K562 (cell line): ENCODE measurements at regions not wholly inside any gene's neighbourhood (a gene's known extent, or its start where the extent isn't known, plus 50 kb on each side); places are given as distances from the start of the nearest gene placed in this dataset.

Experiments used
- ATAC-seq: fragments of 200-7000 bp; cut with Tn5 transposase; 3 replicates; pipeline ENCODE4 v1.9.1; 2020; ENCODE audit warnings: moderate library complexity
- BruUV-seq: library from RNA; stranded (reverse); fragments of 400-500 nt; replicated peaks from 2 replicates; lab custom pipeline; 2021; lab: Mats Ljungman, UMichigan
- CTCF ChIA-PET: fragments of 300-600 bp; formaldehyde crosslinking; extraction: SDS; loops from one replicate; lab custom pipeline; 2021; ENCODE audit warnings: low intra/inter-chr PET ratio; lab: Yijun Ruan, JAX
- POLR2A ChIA-PET: fragments of 300-600, 350-650 bp; sonication (Branson Sonifier 250); formaldehyde crosslinking; extraction: SDS; loops from one replicate; lab custom pipeline; 2021; ENCODE audit warnings: antibody characterized with exemption, inconsistent platforms; lab: Yijun Ruan, JAX
- DNase-seq, 4 experiments: peaks; one replicate each; pipeline versions ENCODE4 v3.0.0 to v3.0.0-alpha.2; 2011 to 2018; ENCODE audit warnings: low spot score in 3 of 4, mixed read lengths in 3 of 4; ENCODE audit errors: extremely low read depth in 1 of 4
- FAIRE-seq: peaks from 2 replicates; lab custom pipeline; 2011; peaks lifted over from hg19 to GRCh38; lab: Jason Lieb, UNC
- H2AFZ ChIP-seq: 2 replicates; pipeline ENCODE4 v1.6.0; 2011; ENCODE audit warnings: low read depth, low read length, control low read depth, inconsistent platforms
- H3K27ac ChIP-seq: fragments of 200-600 bp; 3 replicates; pipeline ENCODE4 v1.8.0; 2011; ENCODE audit warnings: low read depth, mild to moderate bottlenecking, control low read depth, inconsistent platforms, low read length, moderate library complexity, mixed read lengths; ENCODE audit errors: extremely low read depth
- H3K27me3 ChIP-seq, 2 experiments: fragments of 300-600 bp in 1 of 2; 2 replicates in 1 of 2; 3 replicates in 1 of 2; pipeline versions ENCODE4 v1.6.0 to v1.8.0; 2011; ENCODE audit warnings: inconsistent platforms in 2 of 2, low read length in 2 of 2, mild to moderate bottlenecking in 1 of 2, mixed read lengths in 1 of 2, moderate library complexity in 1 of 2; ENCODE audit not compliant: control insufficient read depth in 2 of 2, insufficient read depth in 2 of 2
- H3K36me3 ChIP-seq: fragments of 300-600 bp; 3 replicates; pipeline ENCODE4 v1.8.0; 2011; ENCODE audit warnings: mild to moderate bottlenecking, low read length, inconsistent platforms; ENCODE audit not compliant: control insufficient read depth, insufficient read depth
- H3K4me1 ChIP-seq, 2 experiments: fragments of 200-600 bp in 1 of 2; replicated peaks in 1 of 2; 2 replicates in 1 of 2; 3 replicates in 1 of 2; pipeline versions ENCODE4 v1.5.1 to v1.8.0; 2011; ENCODE audit warnings: inconsistent platforms in 2 of 2, low read length in 2 of 2, mild to moderate bottlenecking in 1 of 2, mixed read lengths in 1 of 2, moderate library complexity in 1 of 2; ENCODE audit not compliant: control insufficient read depth in 2 of 2, insufficient read depth in 2 of 2
- H3K4me2 ChIP-seq: 2 replicates; pipeline ENCODE4 v1.6.1; 2011; ENCODE audit warnings: low read length, control low read depth, inconsistent platforms, mixed read lengths; ENCODE audit not compliant: insufficient read depth
- H3K4me3 ChIP-seq: fragments of 200-600 bp; sonication (generic), shearing (Covaris generic); 2 replicates; pipeline ENCODE4 v1.5.1; 2016; ENCODE audit warnings: control low read depth, inconsistent platforms
- H3K79me2 ChIP-seq: fragments of 200-600 bp; 3 replicates; pipeline ENCODE4 v1.8.0; 2011; ENCODE audit warnings: low read length, inconsistent platforms; ENCODE audit not compliant: control insufficient read depth, insufficient read depth
- H3K9ac ChIP-seq, 2 experiments: 2 replicates each; pipeline versions ENCODE4 v1.6.0 to v1.6.1; 2011; ENCODE audit warnings: low read depth in 2 of 2, low read length in 2 of 2, control low read depth in 1 of 2, inconsistent platforms in 1 of 2, mild to moderate bottlenecking in 1 of 2, mixed read lengths in 1 of 2; ENCODE audit not compliant: insufficient read depth in 1 of 2
- H3K9me1 ChIP-seq: one replicate; pipeline ENCODE4 v1.6.0; 2011; ENCODE audit warnings: inconsistent platforms, mild to moderate bottlenecking, low read length, moderate library complexity; ENCODE audit not compliant: control insufficient read depth, insufficient read depth
- H3K9me3 ChIP-seq: replicated peaks from 2 replicates; pipeline ENCODE4 v1.5.1; 2011; ENCODE audit warnings: low read depth, low read length, inconsistent platforms; ENCODE audit not compliant: control insufficient read depth, insufficient read depth
- H4K20me1 ChIP-seq: replicated peaks from 2 replicates; pipeline ENCODE4 v1.6.1; 2011; ENCODE audit warnings: low read length, inconsistent platforms, mixed read lengths; ENCODE audit not compliant: control insufficient read depth, insufficient read depth
- CHD2 ChIP-seq: IDR thresholded peaks from 2 replicates; pipeline ENCODE4 v1.6.1; 2011; ENCODE audit warnings: low read depth, low read length
- FOXA3 ChIP-seq, 2 experiments: fragments of 450-650 bp in 1 of 2; sonication (generic) in 1 of 2; formaldehyde crosslinking; IDR thresholded peaks in 1 of 2; conservative IDR thresholded peaks in 1 of 2; 2 replicates each; pipeline versions ENCODE4 v1.4.0 to v1.8.0; 2020 to 2022; ENCODE audit warnings: mild to moderate bottlenecking in 2 of 2, missing genetic modification reagents in 1 of 2
- GATAD2B ChIP-seq: fragments of 450-650 bp; IDR thresholded peaks from 2 replicates; pipeline ENCODE4 v1.6.1; 2017; ENCODE audit warnings: mild to moderate bottlenecking, borderline replicate concordance
- RBFOX2 ChIP-seq: fragments of 200-400 bp; formaldehyde crosslinking; IDR thresholded peaks from 2 replicates; pipeline ENCODE4 v1.6.1; 2017; ENCODE audit warnings: low read depth, mild to moderate bottlenecking, low read length, moderate library complexity
- RFX5 ChIP-seq: IDR thresholded peaks from 2 replicates; pipeline ENCODE4 v1.6.1; 2011; ENCODE audit warnings: low read depth, mild to moderate bottlenecking, improper control_type of control experiment, low read length
- SETDB1 ChIP-seq: IDR thresholded peaks from one replicate; pipeline ENCODE4 v1.6.1; 2012; ENCODE audit warnings: low read length, control low read depth, inconsistent platforms
- TAF15 ChIP-seq: fragments of 200-400 bp; formaldehyde crosslinking; IDR thresholded peaks from 2 replicates; pipeline ENCODE4 v1.6.1; 2017; ENCODE audit warnings: mild to moderate bottlenecking, low read depth, low read length, moderate library complexity
- TOE1 ChIP-seq, 2 experiments: fragments of 450-650 bp in 1 of 2; sonication (generic) in 1 of 2; formaldehyde crosslinking in 1 of 2; IDR thresholded peaks; 2 replicates each; pipeline versions ENCODE4 v1.7.1 to v1.8.0; 2016 to 2022; ENCODE audit warnings: borderline replicate concordance in 2 of 2, mild to moderate bottlenecking in 2 of 2, antibody characterized with exemption in 1 of 2, inconsistent platforms in 1 of 2, low read depth in 1 of 2, missing genetic modification reagents in 1 of 2, moderate library complexity in 1 of 2
- TRIM28 ChIP-seq: fragments of 450-650 bp; IDR thresholded peaks from 2 replicates; pipeline ENCODE4 v1.6.1; 2017
- TSHZ1 ChIP-seq: fragments of 250-450 bp; sonication (Bioruptor Pico); IDR thresholded peaks from 2 replicates; pipeline ENCODE4 v1.4.0; 2020; ENCODE audit warnings: mild to moderate bottlenecking, moderate library complexity
- ZEB2 ChIP-seq: fragments of 450-650 bp; IDR thresholded peaks from 2 replicates; pipeline ENCODE4 v1.6.1; 2016
- ZKSCAN3 ChIP-seq: fragments of 250-450 bp; sonication (Bioruptor Pico); IDR thresholded peaks from 2 replicates; pipeline ENCODE4 v1.4.0; 2020
- ZNF75A ChIP-seq: fragments of 450-650 bp; formaldehyde crosslinking; IDR thresholded peaks from 2 replicates; pipeline ENCODE4 v1.4.0; 2020; ENCODE audit warnings: mild to moderate bottlenecking
- WGBS: fragments of 100-300 bp; shearing (Covaris generic); methylation state at CpG from one replicate; pipeline ENCODE4 v1.1.6; 2016; ENCODE audit warnings: low coverage, mixed read lengths; ENCODE audit not compliant: insufficient coverage; ENCODE audit errors: missing lambda C conversion rate; 5-methylcytosine and 5-hydroxymethylcytosine counted together
- in situ Hi-C: fragments of 300-500 bp; cut with MboI; formaldehyde crosslinking; loops from 4 replicates; pipeline ENCODE4 v1.15.0; 2018; ENCODE audit warnings: inconsistent platforms, mixed read lengths
- intact Hi-C: fragments of 100-400 bp; cut with micrococcal nuclease; formaldehyde crosslinking; loops from 2 replicates; pipeline ENCODE4 v1.14.2; 2022
- TF ChIP-seq, protein P1 (sequence below): fragments of 450-650 bp; IDR thresholded peaks from 2 replicates; pipeline ENCODE4 v1.6.1; 2016; ENCODE audit warnings: antibody characterized with exemption
- TF ChIP-seq, protein P2 (sequence below), 3 experiments: IDR thresholded peaks in 2 of 3; conservative IDR thresholded peaks in 1 of 3; 2 replicates each; pipeline ENCODE4 v1.5.1; 2011 to 2012; ENCODE audit warnings: low read length in 3 of 3, mild to moderate bottlenecking in 3 of 3, control low read depth in 2 of 3, improper control_type of control experiment in 1 of 3, inconsistent platforms in 1 of 3, low read depth in 1 of 3, mixed read lengths in 1 of 3, moderate library complexity in 1 of 3; ENCODE audit not compliant: insufficient read depth in 2 of 3

- WGBS = 0% methylated on average over 2 of the region's 2 CpGs
- ChIA-PET POLR2A (no interaction called here), CTCF (no interaction called here)
- Histone ChIP-seq H3K9ac (no peak overlapping the region), H3K4me3 (no peak overlapping the region), H3K4me1 (no peaks in the 10 kb centered on the region), H3K9me3 (no peaks in the 10 kb centered on the region), H3K4me2 (no peak overlapping the region), H4K20me1 (no peaks in the 10 kb centered on the region), H2AFZ (no peak overlapping the region), H3K36me3 (no peaks in the 10 kb centered on the region), H3K9me1 (no peaks in the 10 kb centered on the region), H3K79me2 (no peaks in the 10 kb centered on the region), H3K27ac (no peak overlapping the region), H3K27me3 (no peaks in the 10 kb centered on the region)
- FAIRE-seq = no peak
- in situ Hi-C loops = no loop called here
- no TSS peak for BruUV-seq
- DNase-seq = no peak
- ATAC-seq = no peak
- intact Hi-C loops = no loop called here
- TF ChIP-seq ZKSCAN3 (CRISPR knock-in tag) (no peak), GATAD2B (no peak), CHD2 (no peak), FOXA3 (CRISPR knock-in tag; conservative IDR thresholded peaks at IDR 0.05 in 1 of 2, IDR thresholded peaks at IDR 0.05 in 1 of 2) (no peak), RBFOX2 (no peak), RFX5 (no peak), TAF15 (no peak), SETDB1 (no peak), TRIM28 (no peak), TOE1 (IDR thresholded peaks at IDR 0.05; ENCODE audit: borderline replicate concordance) (no peak), TOE1 (CRISPR knock-in tag; IDR thresholded peaks at IDR 0.05; ENCODE audit: borderline replicate concordance, low read depth) (no peak), ZNF75A (CRISPR knock-in tag) (no peak), TSHZ1 (CRISPR knock-in tag) (no peak), ZEB2 (no peak)
- TF ChIP-seq, protein P1, sequence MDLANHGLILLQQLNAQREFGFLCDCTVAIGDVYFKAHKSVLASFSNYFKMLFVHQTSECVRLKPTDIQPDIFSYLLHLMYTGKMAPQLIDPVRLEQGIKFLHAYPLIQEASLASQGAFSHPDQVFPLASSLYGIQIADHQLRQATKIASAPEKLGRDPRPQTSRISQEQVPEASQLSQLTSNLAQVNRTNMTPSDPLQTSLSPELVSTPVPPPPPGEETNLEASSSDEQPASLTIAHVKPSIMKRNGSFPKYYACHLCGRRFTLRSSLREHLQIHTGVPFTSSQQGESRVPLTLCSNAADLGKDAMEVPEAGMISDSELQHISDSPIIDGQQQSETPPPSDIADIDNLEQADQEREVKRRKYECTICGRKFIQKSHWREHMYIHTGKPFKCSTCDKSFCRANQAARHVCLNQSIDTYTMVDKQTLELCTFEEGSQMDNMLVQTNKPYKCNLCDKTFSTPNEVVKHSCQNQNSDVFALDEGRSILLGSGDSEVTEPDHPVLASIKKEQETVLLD = no peak
- TF ChIP-seq, protein P2, sequence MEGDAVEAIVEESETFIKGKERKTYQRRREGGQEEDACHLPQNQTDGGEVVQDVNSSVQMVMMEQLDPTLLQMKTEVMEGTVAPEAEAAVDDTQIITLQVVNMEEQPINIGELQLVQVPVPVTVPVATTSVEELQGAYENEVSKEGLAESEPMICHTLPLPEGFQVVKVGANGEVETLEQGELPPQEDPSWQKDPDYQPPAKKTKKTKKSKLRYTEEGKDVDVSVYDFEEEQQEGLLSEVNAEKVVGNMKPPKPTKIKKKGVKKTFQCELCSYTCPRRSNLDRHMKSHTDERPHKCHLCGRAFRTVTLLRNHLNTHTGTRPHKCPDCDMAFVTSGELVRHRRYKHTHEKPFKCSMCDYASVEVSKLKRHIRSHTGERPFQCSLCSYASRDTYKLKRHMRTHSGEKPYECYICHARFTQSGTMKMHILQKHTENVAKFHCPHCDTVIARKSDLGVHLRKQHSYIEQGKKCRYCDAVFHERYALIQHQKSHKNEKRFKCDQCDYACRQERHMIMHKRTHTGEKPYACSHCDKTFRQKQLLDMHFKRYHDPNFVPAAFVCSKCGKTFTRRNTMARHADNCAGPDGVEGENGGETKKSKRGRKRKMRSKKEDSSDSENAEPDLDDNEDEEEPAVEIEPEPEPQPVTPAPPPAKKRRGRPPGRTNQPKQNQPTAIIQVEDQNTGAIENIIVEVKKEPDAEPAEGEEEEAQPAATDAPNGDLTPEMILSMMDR (IDR thresholded peaks at IDR 0.05 in 2 of 3, conservative IDR thresholded peaks at IDR 0.05 in 1 of 3; ENCODE audit: insufficient read depth in 2 of 3, low read depth in 1 of 3, low read length in 3 of 3) = no peak
Measured at GRCh38 chr22:47987885-47988515, 1225.5 kb downstream of the TBC1D22A start.
